ENCODE measurements at regions not wholly inside any gene's neighbourhood (a gene's known extent, or its start where the extent isn't known, plus 50 kb on each side); places are given as distances from the start of the nearest gene placed in this dataset.

DNA sequence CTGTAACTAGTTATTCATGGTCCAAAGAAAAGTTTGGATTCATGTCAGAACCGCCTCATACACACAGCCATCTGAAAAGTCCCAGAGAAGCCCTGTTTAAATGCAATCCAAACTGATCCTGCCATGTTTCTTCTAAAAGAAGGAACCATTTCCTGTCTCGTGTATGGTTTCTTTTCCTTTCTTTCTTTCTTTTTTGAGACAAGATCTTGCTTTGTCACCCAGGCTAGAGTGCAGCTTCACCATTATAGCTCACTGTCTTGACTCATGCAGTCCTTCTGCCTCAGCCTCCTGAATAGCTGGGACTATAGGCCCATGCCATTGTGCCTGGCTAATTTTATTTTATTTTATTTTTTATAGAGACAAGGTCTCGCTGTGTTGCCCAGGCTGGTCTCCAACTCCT is 77.4 kb upstream of the NSMCE3 start:
- TF ChIP-seq, protein P1, sequence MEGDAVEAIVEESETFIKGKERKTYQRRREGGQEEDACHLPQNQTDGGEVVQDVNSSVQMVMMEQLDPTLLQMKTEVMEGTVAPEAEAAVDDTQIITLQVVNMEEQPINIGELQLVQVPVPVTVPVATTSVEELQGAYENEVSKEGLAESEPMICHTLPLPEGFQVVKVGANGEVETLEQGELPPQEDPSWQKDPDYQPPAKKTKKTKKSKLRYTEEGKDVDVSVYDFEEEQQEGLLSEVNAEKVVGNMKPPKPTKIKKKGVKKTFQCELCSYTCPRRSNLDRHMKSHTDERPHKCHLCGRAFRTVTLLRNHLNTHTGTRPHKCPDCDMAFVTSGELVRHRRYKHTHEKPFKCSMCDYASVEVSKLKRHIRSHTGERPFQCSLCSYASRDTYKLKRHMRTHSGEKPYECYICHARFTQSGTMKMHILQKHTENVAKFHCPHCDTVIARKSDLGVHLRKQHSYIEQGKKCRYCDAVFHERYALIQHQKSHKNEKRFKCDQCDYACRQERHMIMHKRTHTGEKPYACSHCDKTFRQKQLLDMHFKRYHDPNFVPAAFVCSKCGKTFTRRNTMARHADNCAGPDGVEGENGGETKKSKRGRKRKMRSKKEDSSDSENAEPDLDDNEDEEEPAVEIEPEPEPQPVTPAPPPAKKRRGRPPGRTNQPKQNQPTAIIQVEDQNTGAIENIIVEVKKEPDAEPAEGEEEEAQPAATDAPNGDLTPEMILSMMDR (IDR thresholded peaks at IDR 0.05; ENCODE audit: poor library complexity), result no peak
- TF ChIP-seq EZH2 (IDR thresholded peaks at IDR 0.05; ENCODE audit: borderline replicate concordance), result no peak
